IMR-90 (cell line): ENCODE measurements at regions not wholly inside any gene's neighbourhood (a gene's known extent, or its start where the extent isn't known, plus 50 kb on each side); places are given as distances from the start of the nearest gene placed in this dataset.
"Not testable (repeated sequence)": the region's sequence is repeated elsewhere in the genome, so short reads cannot be mapped to it uniquely, and the experiment has no call there.

Experiments
- ATAC-seq: fragments of 200-7000 bp; cut with Tn5 transposase; 2 replicates; pipeline ENCODE4 v1.9.1; 2020; ENCODE audit warnings: low read depth, mild to moderate bottlenecking, moderate library complexity
- BruUV-seq: library from RNA; stranded (reverse); fragments of 400-500 nt; replicated peaks from 2 replicates; lab custom pipeline; 2021; lab: Mats Ljungman, UMichigan
- CTCF ChIA-PET: fragments of 300-600 bp; formaldehyde crosslinking; extraction: SDS; loops from one replicate; lab custom pipeline; 2021; ENCODE audit warnings: antibody characterized with exemption; lab: Yijun Ruan, JAX
- POLR2A ChIA-PET: fragments of 300-600 bp; sonication (Branson Sonifier 250); formaldehyde crosslinking; loops from one replicate; lab custom pipeline; 2022; ENCODE audit warnings: antibody characterized with exemption; ENCODE audit not compliant: unreplicated experiment; lab: Charles Lee
- DNase-seq: peaks from one replicate; pipeline ENCODE4 v3.0.0; 2013
- H2AFZ ChIP-seq: replicated peaks from 2 replicates; pipeline ENCODE3; 2013; ENCODE audit warnings: low read length, mild to moderate bottlenecking; ENCODE audit not compliant: poor library complexity
- H2AK5ac ChIP-seq: 2 replicates; pipeline ENCODE4 v1.6.1; 2013; ENCODE audit warnings: low read depth, low read length, inconsistent platforms
- H2AK9ac ChIP-seq: replicated peaks from 2 replicates; pipeline ENCODE3; 2013; ENCODE audit warnings: mild to moderate bottlenecking, low read depth, low read length, moderate library complexity; ENCODE audit not compliant: poor library complexity
- H2BK120ac ChIP-seq: 2 replicates; pipeline ENCODE4 v1.6.1; 2013; ENCODE audit warnings: low read depth, low read length, inconsistent platforms
- H2BK15ac ChIP-seq: 3 replicates; pipeline ENCODE4 v1.6.1; 2013; ENCODE audit warnings: low read depth, low read length, inconsistent platforms
- H2BK20ac ChIP-seq: 2 replicates; pipeline ENCODE4 v1.6.1; 2013; ENCODE audit warnings: low read depth, mild to moderate bottlenecking, inconsistent platforms, low read length, moderate library complexity
- H2BK5ac ChIP-seq: 2 replicates; pipeline ENCODE4 v1.6.1; 2013; ENCODE audit warnings: mild to moderate bottlenecking, low read depth, low read length, inconsistent platforms; ENCODE audit not compliant: poor library complexity, severe bottlenecking
- H3K14ac ChIP-seq: replicated peaks from 2 replicates; pipeline ENCODE4 v1.6.1; 2013; ENCODE audit warnings: low read depth, low read length, inconsistent platforms
- H3K18ac ChIP-seq: 2 replicates; pipeline ENCODE4 v1.6.1; 2013; ENCODE audit warnings: low read depth, low read length, control low read depth
- H3K23ac ChIP-seq: 2 replicates; pipeline ENCODE4 v1.6.1; 2013; ENCODE audit warnings: low read depth, low read length, inconsistent platforms
- H3K27ac ChIP-seq: 2 replicates; pipeline ENCODE4 v1.5.1; 2013; ENCODE audit warnings: mild to moderate bottlenecking, control low read depth, low read length; ENCODE audit not compliant: insufficient read depth
- H3K27me3 ChIP-seq: 2 replicates; pipeline ENCODE4 v1.6.1; 2013; ENCODE audit warnings: low read length; ENCODE audit not compliant: control insufficient read depth, insufficient read depth
- H3K36me3 ChIP-seq: 2 replicates; pipeline ENCODE4 v1.6.1; 2013; ENCODE audit warnings: low read length, mixed read lengths; ENCODE audit not compliant: control insufficient read depth, insufficient read depth
- H3K4ac ChIP-seq: 2 replicates; pipeline ENCODE4 v1.6.1; 2013; ENCODE audit warnings: low read depth, low read length, inconsistent platforms
- H3K4me1 ChIP-seq: 2 replicates; pipeline ENCODE4 v1.6.1; 2013; ENCODE audit warnings: low read length, mixed read lengths; ENCODE audit not compliant: control insufficient read depth, insufficient read depth
- H3K4me2 ChIP-seq: 2 replicates; pipeline ENCODE4 v1.6.1; 2013; ENCODE audit warnings: low read depth, mild to moderate bottlenecking, control low read depth, low read length, moderate library complexity
- H3K4me3 ChIP-seq: 2 replicates; pipeline ENCODE4 v1.5.1; 2013; ENCODE audit warnings: low read depth, mild to moderate bottlenecking, control low read depth, low read length, moderate library complexity; ENCODE audit not compliant: insufficient read depth
- H3K56ac ChIP-seq: 2 replicates; pipeline ENCODE4 v1.6.1; 2013; ENCODE audit warnings: low read length, inconsistent platforms; ENCODE audit not compliant: insufficient read depth; ENCODE audit errors: extremely low read depth
- H3K79me1 ChIP-seq, 2 experiments: 2 replicates each; pipeline ENCODE4 v1.6.1; 2013; ENCODE audit warnings: low read length in 2 of 2, inconsistent platforms in 1 of 2, low read depth in 1 of 2
- H3K9ac ChIP-seq: 2 replicates; pipeline ENCODE4 v1.6.1; 2013; ENCODE audit warnings: low read depth, low read length, control low read depth
- H3K9me1 ChIP-seq: 2 replicates; pipeline ENCODE4 v1.6.1; 2013; ENCODE audit warnings: low read length, inconsistent platforms; ENCODE audit not compliant: insufficient read depth
- H3K9me3 ChIP-seq: 2 replicates; pipeline ENCODE4 v1.6.1; 2013; ENCODE audit warnings: low read length; ENCODE audit not compliant: control insufficient read depth, insufficient read depth
- H4K20me1 ChIP-seq: 2 replicates; pipeline ENCODE4 v1.6.1; 2013; ENCODE audit warnings: low read length, inconsistent platforms; ENCODE audit not compliant: insufficient read depth
- H4K5ac ChIP-seq: 2 replicates; pipeline ENCODE4 v1.6.1; 2013; ENCODE audit warnings: mild to moderate bottlenecking, low read depth, low read length, control low read depth
- H4K8ac ChIP-seq, 2 experiments: 2 replicates each; pipeline ENCODE4 v1.6.1; 2013; ENCODE audit warnings: low read depth in 2 of 2, low read length in 2 of 2, control low read depth in 1 of 2, inconsistent platforms in 1 of 2
- H4K91ac ChIP-seq: 2 replicates; pipeline ENCODE4 v1.6.1; 2013; ENCODE audit warnings: low read depth, low read length, inconsistent platforms; ENCODE audit not compliant: insufficient read depth
- BHLHE40 ChIP-seq: fragments of 150-350 bp; IDR thresholded peaks from 2 replicates; pipeline ENCODE4 v1.6.1; 2016; ENCODE audit warnings: mild to moderate bottlenecking, low read depth, low read length
- CEBPB ChIP-seq: IDR thresholded peaks from 2 replicates; pipeline ENCODE4 v1.6.1; 2012; ENCODE audit warnings: low read depth, low read length, improper control_type of control experiment
- CHD1 ChIP-seq: IDR thresholded peaks from 2 replicates; pipeline ENCODE4 v1.6.1; 2012; ENCODE audit warnings: low read depth, low read length, improper control_type of control experiment
- FOS ChIP-seq: fragments of 150-350 bp; IDR thresholded peaks from 2 replicates; pipeline ENCODE4 v1.6.1; 2016; ENCODE audit warnings: low read depth, low read length
- MXI1 ChIP-seq: IDR thresholded peaks from 2 replicates; pipeline ENCODE4 v1.6.1; 2012; ENCODE audit warnings: low read depth, mild to moderate bottlenecking, low read length, moderate library complexity, borderline replicate concordance
- POLR2A ChIP-seq: IDR thresholded peaks from 2 replicates; pipeline ENCODE4 v1.6.1; 2012; ENCODE audit warnings: mild to moderate bottlenecking, low read depth, low read length
- RCOR1 ChIP-seq: IDR thresholded peaks from 2 replicates; pipeline ENCODE4 v1.6.1; 2012; ENCODE audit warnings: mild to moderate bottlenecking, low read length, improper control_type of control experiment; ENCODE audit not compliant: insufficient replicate concordance
- SMC3 ChIP-seq: fragments of 150-350 bp; IDR thresholded peaks from 2 replicates; pipeline ENCODE4 v1.6.1; 2016; ENCODE audit warnings: low read depth, mild to moderate bottlenecking, antibody characterized with exemption, low read length, moderate library complexity
- USF2 ChIP-seq: fragments of 150-350 bp; IDR thresholded peaks from 2 replicates; pipeline ENCODE4 v1.6.1; 2017; ENCODE audit warnings: mild to moderate bottlenecking, antibody characterized with exemption, low read length, low read depth
- WGBS, 2 experiments: methylation state at CpG; one replicate each; pipeline versions ENCODE4 v1.1.5 to v1.1.7; 2013; ENCODE audit warnings: missing lambda C conversion rate in 2 of 2; ENCODE audit not compliant: insufficient read length in 1 of 2; ENCODE audit errors: extremely low coverage in 2 of 2; 5-methylcytosine and 5-hydroxymethylcytosine counted together
- dilution Hi-C: fragments of 300-500 bp; cut with HindIII; formaldehyde crosslinking; loops from one replicate; pipeline ENCODE4 v1.14.3; 2018; ENCODE audit warnings: low sequenced_read_pairs; ENCODE audit not compliant: unreplicated experiment
- in situ Hi-C: fragments of 300-500 bp; cut with MboI; formaldehyde crosslinking; loops from 3 replicates; pipeline ENCODE4 v1.14.3; 2019; ENCODE audit warnings: low sequenced_read_pairs, inconsistent platforms, mixed read lengths
- intact Hi-C: fragments of 100-400 bp; cut with micrococcal nuclease; formaldehyde crosslinking; loops from 2 replicates; pipeline ENCODE4 v1.10.0; 2022

DNA sequence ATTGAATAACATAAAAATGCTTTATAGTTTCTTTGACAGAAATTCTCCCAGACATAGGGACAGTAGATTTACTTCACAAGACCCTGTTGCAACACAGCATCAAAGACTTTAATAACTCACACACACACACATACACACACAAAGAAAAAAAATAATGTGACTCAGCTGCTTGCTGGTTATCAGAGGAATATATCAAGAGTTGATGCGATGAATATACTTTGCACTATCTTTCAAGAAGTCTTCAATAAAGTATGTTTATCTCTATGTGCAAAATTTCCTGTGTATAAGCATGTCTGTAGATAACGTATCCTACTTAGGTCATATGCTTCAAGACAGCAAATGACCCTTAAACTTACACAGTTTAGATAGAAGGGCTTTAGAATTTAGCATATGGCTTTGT lies 243.1 kb downstream of the ARL4A start:
- H3K23ac ChIP-seq, result no peak overlapping the region
- no peak overlapping the region for H2BK5ac ChIP-seq
- no peak overlapping the region for H3K27ac ChIP-seq
- H3K27me3 ChIP-seq, result no peaks in the 10 kb centered on the region
- no peak overlapping the region for H2AK9ac ChIP-seq
- dilution Hi-C loops (no loop called here), intact Hi-C loops (no loop called here), in situ Hi-C loops (no loop called here)
- TF ChIP-seq USF2, result no peak
- TF ChIP-seq RCOR1, result no peak
- no peak for TF ChIP-seq POLR2A
- no peak for TF ChIP-seq CHD1
- no peak for TF ChIP-seq MXI1
- peak; percentile 64; the same call in 1 of the 2 replicates for TF ChIP-seq CEBPB
- TF ChIP-seq BHLHE40, result no peak
- TF ChIP-seq SMC3, result no peak
- TF ChIP-seq FOS, result no peak
- H3K4me2 ChIP-seq, result no peak overlapping the region
- no peak overlapping the region for H2BK20ac ChIP-seq
- no peak overlapping the region for H4K8ac ChIP-seq
- H3K4me3 ChIP-seq, result no peak overlapping the region
- no CpG with 5 or more reads among the region's 2 CpGs for WGBS, 2 experiments
- H3K79me1 ChIP-seq, result no peaks in the 10 kb centered on the region
- H2BK15ac ChIP-seq, result no peak overlapping the region
- H2BK120ac ChIP-seq, result no peak overlapping the region
- CTCF ChIA-PET, result no interaction called here
- no peak overlapping the region for H2AFZ ChIP-seq
- no peaks in the 10 kb centered on the region for H4K20me1 ChIP-seq
- H3K9me1 ChIP-seq, result no peaks in the 10 kb centered on the region
- POLR2A ChIA-PET, result no interaction called here
- H3K18ac ChIP-seq, result no peak overlapping the region
- DNase-seq (peak; percentile 46), ATAC-seq (no peak)
- no peak overlapping the region for H4K91ac ChIP-seq
- no peak overlapping the region for H3K9ac ChIP-seq
- H3K4me1 ChIP-seq, result no peaks in the 10 kb centered on the region
- H3K56ac ChIP-seq, result no peak overlapping the region
- no peaks in the 10 kb centered on the region for H3K9me3 ChIP-seq
- H3K4ac ChIP-seq, result no peak overlapping the region
- no peak overlapping the region for H4K5ac ChIP-seq
- H3K14ac ChIP-seq, result no peak overlapping the region
- no peaks in the 10 kb centered on the region for H3K36me3 ChIP-seq
- no peak overlapping the region for H2AK5ac ChIP-seq
- no TSS peak for BruUV-seq

DNA sequence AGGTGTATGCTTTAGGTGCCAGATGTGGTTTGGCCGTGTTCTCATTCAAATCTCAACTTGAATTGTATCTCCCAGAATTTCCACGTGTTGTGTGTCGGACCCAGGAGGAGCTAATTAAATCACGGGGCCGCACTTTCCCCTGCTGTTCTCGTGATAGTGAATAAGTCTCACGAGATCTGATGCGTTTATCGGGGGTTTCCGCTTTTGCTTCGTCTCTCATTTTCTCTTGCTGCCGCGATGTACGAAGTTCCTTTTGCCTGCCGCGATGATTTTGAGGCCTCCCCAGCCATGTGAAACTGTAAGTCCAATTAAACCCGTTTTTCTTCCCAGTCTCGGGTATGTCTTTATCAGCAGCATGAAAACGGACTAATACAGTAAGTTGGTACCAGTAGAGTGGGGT lies 244.0 kb downstream of the ARL4A start:
- DNase-seq, H4K91ac ChIP-seq, H4K5ac ChIP-seq, H3K14ac ChIP-seq, H3K56ac ChIP-seq, H3K79me1 ChIP-seq, intact Hi-C loops, H3K36me3 ChIP-seq, in situ Hi-C loops, H2BK120ac ChIP-seq, H2AK5ac ChIP-seq, H3K4me2 ChIP-seq, H3K9me1 ChIP-seq, H2AFZ ChIP-seq, POLR2A ChIA-PET, H3K23ac ChIP-seq, H3K18ac ChIP-seq, H3K4me1 ChIP-seq, H3K27ac ChIP-seq, H3K9ac ChIP-seq, H2BK15ac ChIP-seq, H2BK5ac ChIP-seq, BruUV-seq, H3K9me3 ChIP-seq, CTCF ChIA-PET, H3K4me3 ChIP-seq, H4K20me1 ChIP-seq, H3K4ac ChIP-seq, H2AK9ac ChIP-seq, H4K8ac ChIP-seq, dilution Hi-C loops, H3K27me3 ChIP-seq, H2BK20ac ChIP-seq, ATAC-seq: not testable (repeated sequence)
- 100% methylated on average over 12 of the region's 19 CpGs; no CpG with 5 or more reads in 1 of the 2 experiments for WGBS, 2 experiments
